DND-41 (cell line): ENCODE measurements at regions not wholly inside any gene's neighbourhood (a gene's known extent, or its start where the extent isn't known, plus 50 kb on each side); places are given as distances from the start of the nearest gene placed in this dataset.

Experiments used
- ATAC-seq: fragments of 200-7000 bp; cut with Tn5 transposase; 3 replicates; pipeline ENCODE4 v1.9.1; 2021; ENCODE audit warnings: low read depth; ENCODE audit not compliant: insufficient read depth
- DNase-seq: peaks from one replicate; pipeline ENCODE4 v3.0.0-alpha.2; 2020
- H2AFZ ChIP-seq: 2 replicates; pipeline ENCODE4 v1.6.0; 2012; ENCODE audit warnings: low read depth, low read length
- H3K27ac ChIP-seq: 2 replicates; pipeline ENCODE4 v1.5.1; 2012; ENCODE audit warnings: low read length, inconsistent platforms
- H3K27me3 ChIP-seq: fragments of 200-600 bp; sonication (generic); 2 replicates; pipeline ENCODE4 v1.6.0; 2012; ENCODE audit warnings: low read length, mild to moderate bottlenecking, inconsistent platforms; ENCODE audit not compliant: insufficient read depth, poor library complexity
- H3K36me3 ChIP-seq: 2 replicates; pipeline ENCODE4 v1.5.1; 2012; ENCODE audit warnings: low read length, inconsistent platforms; ENCODE audit not compliant: insufficient read depth
- H3K4me1 ChIP-seq: 2 replicates; pipeline ENCODE4 v1.5.1; 2012; ENCODE audit warnings: mild to moderate bottlenecking, low read length; ENCODE audit not compliant: insufficient read depth
- H3K4me2 ChIP-seq: 2 replicates; pipeline ENCODE4 v1.6.0; 2012; ENCODE audit warnings: mild to moderate bottlenecking, moderate library complexity, low read length, inconsistent platforms; ENCODE audit not compliant: insufficient read depth
- H3K4me3 ChIP-seq, 2 experiments: fragments of 200-600 bp in 1 of 2; shearing (Covaris generic) in 1 of 2; 2 replicates each; pipeline ENCODE4 v1.5.1; 2012 to 2016; ENCODE audit warnings: inconsistent platforms in 2 of 2, low read length in 2 of 2, mild to moderate bottlenecking in 2 of 2, low read depth in 1 of 2, moderate library complexity in 1 of 2
- H3K79me2 ChIP-seq: 2 replicates; pipeline ENCODE4 v1.6.0; 2012; ENCODE audit warnings: low read length, inconsistent platforms; ENCODE audit not compliant: insufficient read depth
- H3K9ac ChIP-seq: 2 replicates; pipeline ENCODE4 v1.6.0; 2012; ENCODE audit warnings: low read depth, mild to moderate bottlenecking, inconsistent platforms, low read length, moderate library complexity
- H3K9me3 ChIP-seq: 2 replicates; pipeline ENCODE4 v1.5.1; 2012; ENCODE audit warnings: low read length, moderate library complexity, mild to moderate bottlenecking, inconsistent platforms; ENCODE audit not compliant: insufficient read depth, severe bottlenecking
- H4K20me1 ChIP-seq: 2 replicates; pipeline ENCODE4 v1.6.0; 2012; ENCODE audit warnings: low read length; ENCODE audit not compliant: insufficient read depth
- EZH2 ChIP-seq: IDR thresholded peaks from 3 replicates; pipeline ENCODE4 v1.6.1; 2012; ENCODE audit warnings: borderline replicate concordance, low read depth, mild to moderate bottlenecking, moderate library complexity, low read length, inconsistent platforms; ENCODE audit not compliant: severe bottlenecking
- TF ChIP-seq, protein P1 (sequence below): IDR thresholded peaks from 2 replicates; pipeline ENCODE4 v1.5.1; 2012; ENCODE audit warnings: borderline replicate concordance, low read length, moderate library complexity, mild to moderate bottlenecking; ENCODE audit not compliant: poor library complexity, severe bottlenecking; ENCODE audit errors: extremely low read depth

DNA sequence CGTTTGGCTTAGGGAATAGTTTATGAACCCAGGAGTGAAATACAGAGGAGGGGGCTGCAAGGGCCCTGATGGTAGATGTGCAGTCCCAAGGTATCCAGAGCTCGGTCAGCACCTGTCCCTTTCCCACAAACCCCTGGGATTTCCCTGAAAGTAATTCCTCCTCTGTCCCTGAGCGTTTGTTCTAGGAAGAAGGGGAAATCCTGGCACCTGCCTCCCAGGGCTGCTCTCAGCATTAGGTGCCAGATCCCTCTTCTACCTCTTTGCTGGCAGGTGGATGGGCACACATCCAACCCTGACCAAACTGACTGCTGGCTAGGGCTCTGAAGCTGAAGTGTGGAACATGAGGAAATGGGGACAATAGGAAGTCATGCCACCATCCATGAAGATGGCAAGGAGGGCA lies 824.0 kb downstream of the SLC4A3 start:
- no peak overlapping the region for H3K4me3 ChIP-seq
- ATAC-seq (no peak), DNase-seq (no peak)
- H4K20me1 ChIP-seq: no peaks in the 10 kb centered on the region
- H2AFZ ChIP-seq: no peak overlapping the region
- no peaks in the 10 kb centered on the region for H3K9me3 ChIP-seq
- no peaks in the 10 kb centered on the region for H3K79me2 ChIP-seq
- H3K27ac ChIP-seq: no peak overlapping the region
- H3K4me2 ChIP-seq: no peak overlapping the region
- no peaks in the 10 kb centered on the region for H3K4me1 ChIP-seq
- no peak for TF ChIP-seq EZH2
- TF ChIP-seq, protein P1, sequence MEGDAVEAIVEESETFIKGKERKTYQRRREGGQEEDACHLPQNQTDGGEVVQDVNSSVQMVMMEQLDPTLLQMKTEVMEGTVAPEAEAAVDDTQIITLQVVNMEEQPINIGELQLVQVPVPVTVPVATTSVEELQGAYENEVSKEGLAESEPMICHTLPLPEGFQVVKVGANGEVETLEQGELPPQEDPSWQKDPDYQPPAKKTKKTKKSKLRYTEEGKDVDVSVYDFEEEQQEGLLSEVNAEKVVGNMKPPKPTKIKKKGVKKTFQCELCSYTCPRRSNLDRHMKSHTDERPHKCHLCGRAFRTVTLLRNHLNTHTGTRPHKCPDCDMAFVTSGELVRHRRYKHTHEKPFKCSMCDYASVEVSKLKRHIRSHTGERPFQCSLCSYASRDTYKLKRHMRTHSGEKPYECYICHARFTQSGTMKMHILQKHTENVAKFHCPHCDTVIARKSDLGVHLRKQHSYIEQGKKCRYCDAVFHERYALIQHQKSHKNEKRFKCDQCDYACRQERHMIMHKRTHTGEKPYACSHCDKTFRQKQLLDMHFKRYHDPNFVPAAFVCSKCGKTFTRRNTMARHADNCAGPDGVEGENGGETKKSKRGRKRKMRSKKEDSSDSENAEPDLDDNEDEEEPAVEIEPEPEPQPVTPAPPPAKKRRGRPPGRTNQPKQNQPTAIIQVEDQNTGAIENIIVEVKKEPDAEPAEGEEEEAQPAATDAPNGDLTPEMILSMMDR: no peak
- no peak overlapping the region for H3K9ac ChIP-seq
- H3K27me3 ChIP-seq: peaks cover 1% of the 10 kb centered on the region
- no peaks in the 10 kb centered on the region for H3K36me3 ChIP-seq

DNA sequence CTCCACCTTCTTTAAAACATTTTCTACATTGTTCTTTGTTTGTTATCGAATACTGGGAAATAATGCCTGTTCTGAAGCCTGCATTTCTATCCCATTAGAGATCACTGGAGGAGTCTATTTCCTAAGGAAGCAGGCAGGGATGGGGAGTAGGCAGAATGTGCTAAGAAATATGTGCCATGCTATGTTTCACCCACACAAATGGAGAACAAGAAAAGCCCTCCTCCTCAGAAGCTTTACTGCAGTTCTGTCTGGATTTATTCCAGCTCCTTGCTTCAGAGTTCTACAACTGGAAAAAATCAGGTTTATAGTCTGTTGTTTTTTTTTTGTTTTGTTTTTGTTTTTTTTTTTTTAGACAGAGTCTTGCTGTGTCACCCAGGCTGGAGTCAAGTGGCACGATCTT lies 825.1 kb downstream of the SLC4A3 start:
- DNase-seq: no peak

DNA sequence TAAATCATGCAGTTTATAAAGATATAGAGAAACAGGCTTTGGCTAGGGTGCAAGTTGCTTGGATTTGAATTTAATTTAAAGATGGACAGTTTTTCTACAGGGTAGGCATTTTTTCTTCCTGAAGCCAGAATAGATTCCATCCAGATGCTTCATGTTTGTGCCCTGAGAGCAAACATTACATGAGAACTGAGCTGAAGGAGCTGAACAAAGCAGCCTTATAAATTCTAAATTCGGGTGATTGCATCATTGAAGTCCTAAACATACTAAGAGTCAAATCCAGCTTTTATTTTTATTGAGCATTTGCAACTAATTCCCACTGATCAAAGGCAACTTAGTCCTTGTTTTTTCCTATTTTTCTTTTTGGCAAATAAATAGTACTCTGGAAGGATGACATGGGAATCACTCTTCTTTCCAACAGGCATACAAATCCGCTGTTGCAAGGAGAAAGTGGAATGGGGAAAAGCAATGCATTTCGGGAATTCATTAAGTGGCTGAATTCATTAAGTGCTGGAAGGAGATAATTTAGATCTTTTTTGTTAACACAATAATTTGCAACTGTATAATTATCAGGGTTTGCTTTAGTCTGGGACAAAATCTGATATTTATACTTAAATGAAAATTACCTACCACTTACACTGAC lies 828.0 kb downstream of the SLC4A3 start:
- H3K27ac ChIP-seq: no peak overlapping the region
- H3K4me2 ChIP-seq: no peak overlapping the region
- DNase-seq (no peak), ATAC-seq (no peak)
- H3K36me3 ChIP-seq: no peaks in the 10 kb centered on the region
- H3K9ac ChIP-seq: no peak overlapping the region
- H2AFZ ChIP-seq: no peak overlapping the region
- no peak for TF ChIP-seq EZH2
- TF ChIP-seq, protein P1: no peak
- no peaks in the 10 kb centered on the region for H3K79me2 ChIP-seq
- H3K27me3 ChIP-seq: peaks cover 2% of the 10 kb centered on the region
- H4K20me1 ChIP-seq: no peaks in the 10 kb centered on the region
- H3K9me3 ChIP-seq: no peaks in the 10 kb centered on the region
- no peaks in the 10 kb centered on the region for H3K4me1 ChIP-seq
- H3K4me3 ChIP-seq: no peak overlapping the region

More for the DNA sequence above, 825.1 kb downstream of the SLC4A3 start:
- H3K4me3 ChIP-seq: no peak overlapping the region
- H3K27me3 ChIP-seq: peaks cover 2% of the 10 kb centered on the region
- H3K27ac ChIP-seq: no peak overlapping the region
- no peak overlapping the region for H3K9ac ChIP-seq
- H3K4me2 ChIP-seq: no peak overlapping the region
- H3K79me2 ChIP-seq: no peaks in the 10 kb centered on the region
- H3K36me3 ChIP-seq: no peaks in the 10 kb centered on the region
- H3K4me1 ChIP-seq: no peaks in the 10 kb centered on the region
- H2AFZ ChIP-seq: no peak overlapping the region
- H3K9me3 ChIP-seq: no peaks in the 10 kb centered on the region
- no peak for ATAC-seq
- H4K20me1 ChIP-seq: no peaks in the 10 kb centered on the region
- TF ChIP-seq, protein P1: no peak
- TF ChIP-seq EZH2: no peak

DNA sequence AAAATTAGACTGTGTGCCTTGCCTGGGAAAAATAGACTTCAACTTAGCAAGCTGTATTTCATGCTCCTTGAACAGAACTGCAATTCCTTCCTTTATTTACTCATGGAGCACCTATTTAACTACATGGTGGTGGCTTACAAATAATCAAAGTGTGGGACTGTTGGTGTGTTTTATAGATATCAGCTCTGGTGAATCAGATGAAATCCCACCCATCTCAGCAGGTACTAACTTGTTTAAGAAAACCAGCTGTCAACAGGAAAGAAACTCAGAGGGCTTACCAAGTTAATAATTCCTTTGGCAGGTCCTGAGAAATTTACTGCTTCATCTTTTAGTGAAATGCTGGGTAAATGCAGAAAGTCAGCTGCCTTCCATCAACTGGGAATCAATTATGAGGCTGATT lies 830.6 kb downstream of the SLC4A3 start:
- no peaks in the 10 kb centered on the region for H3K79me2 ChIP-seq
- H3K4me2 ChIP-seq: no peak overlapping the region
- H3K9me3 ChIP-seq: no peaks in the 10 kb centered on the region
- no peak for TF ChIP-seq EZH2
- TF ChIP-seq, protein P1: no peak
- DNase-seq (no peak), ATAC-seq (no peak)
- no peak overlapping the region for H3K27ac ChIP-seq
- H3K4me1 ChIP-seq: no peaks in the 10 kb centered on the region
- no peaks in the 10 kb centered on the region for H4K20me1 ChIP-seq
- no peaks in the 10 kb centered on the region for H3K36me3 ChIP-seq
- H3K27me3 ChIP-seq: peaks cover 2% of the 10 kb centered on the region
- H3K4me3 ChIP-seq: no peak overlapping the region
- H2AFZ ChIP-seq: no peak overlapping the region
- no peak overlapping the region for H3K9ac ChIP-seq
